CD8-positive, alpha-beta memory T cell (primary cell): ENCODE measurements at regions not wholly inside any gene's neighbourhood (a gene's known extent, or its start where the extent isn't known, plus 50 kb on each side); places are given as distances from the start of the nearest gene placed in this dataset.

Source experiments
- CTCF ChIA-PET: fragments of 350-600 bp; sonication (Branson Sonifier 250); formaldehyde crosslinking; loops from one replicate; lab custom pipeline; 2021; ENCODE audit warnings: antibody characterized with exemption; lab: Charles Lee
- POLR2A ChIA-PET: fragments of 350-600 bp; sonication (Branson Sonifier 250); formaldehyde crosslinking; loops from one replicate; lab custom pipeline; 2021; ENCODE audit warnings: antibody characterized with exemption; lab: Charles Lee
- DNase-seq, 5 donors: peaks; one replicate each; pipeline versions ENCODE4 v3.0.0 to v3.0.0-alpha.2; 2020 to 2022; ENCODE audit warnings: mixed read lengths in 1 of 5
- H3K27ac ChIP-seq: one replicate; pipeline ENCODE4 v1.7.0; 2013; ENCODE audit warnings: low read depth, mild to moderate bottlenecking, low read length, moderate library complexity
- H3K27me3 ChIP-seq: 2 replicates; pipeline ENCODE4 v1.7.0; 2013; ENCODE audit warnings: low read length, mild to moderate bottlenecking; ENCODE audit not compliant: insufficient read depth, poor library complexity, severe bottlenecking
- H3K36me3 ChIP-seq: 2 replicates; pipeline ENCODE4 v1.7.0; 2013; ENCODE audit warnings: mild to moderate bottlenecking, low read length, moderate library complexity; ENCODE audit not compliant: insufficient read depth
- H3K4me1 ChIP-seq: 2 replicates; pipeline ENCODE4 v1.7.0; 2013; ENCODE audit warnings: mild to moderate bottlenecking, low read length, moderate library complexity; ENCODE audit not compliant: insufficient read depth
- H3K4me3 ChIP-seq: 2 replicates; pipeline ENCODE4 v1.7.0; 2013; ENCODE audit warnings: mild to moderate bottlenecking, low read length
- H3K9me3 ChIP-seq: 2 replicates; pipeline ENCODE4 v1.7.0; 2013; ENCODE audit warnings: mild to moderate bottlenecking, low read length
- H3K27ac Mint-ChIP-seq, 8 donors: one replicate each; pipeline ENCODE4 v1.8.0; 2020 to 2021; ENCODE audit warnings: mixed read lengths in 8 of 8, mild to moderate bottlenecking in 6 of 8, inconsistent platforms in 3 of 8, moderate library complexity in 3 of 8
- H3K27me3 Mint-ChIP-seq, 2 donors: one replicate each; pipeline ENCODE4 v1.8.0; 2020 to 2021; ENCODE audit warnings: mixed read lengths in 2 of 2, mild to moderate bottlenecking in 1 of 2, moderate library complexity in 1 of 2
- H3K36me3 Mint-ChIP-seq, 3 donors: one replicate each; pipeline ENCODE4 v1.8.0; 2020 to 2021; ENCODE audit warnings: mixed read lengths in 3 of 3, inconsistent platforms in 1 of 3, mild to moderate bottlenecking in 1 of 3
- H3K4me1 Mint-ChIP-seq, 3 donors: one replicate each; pipeline ENCODE4 v1.8.0; 2020 to 2021; ENCODE audit warnings: mixed read lengths in 3 of 3, inconsistent platforms in 1 of 3, mild to moderate bottlenecking in 1 of 3
- H3K4me3 Mint-ChIP-seq, 7 donors: one replicate each; pipeline ENCODE4 v1.8.0; 2020 to 2021; ENCODE audit warnings: mixed read lengths in 7 of 7, mild to moderate bottlenecking in 6 of 7, moderate library complexity in 4 of 7, inconsistent platforms in 2 of 7
- H3K9me3 Mint-ChIP-seq, 5 donors: one replicate each; pipeline ENCODE4 v1.8.0; 2020 to 2022; ENCODE audit warnings: mixed read lengths in 5 of 5, mild to moderate bottlenecking in 3 of 5, moderate library complexity in 2 of 5, inconsistent platforms in 1 of 5

DNA sequence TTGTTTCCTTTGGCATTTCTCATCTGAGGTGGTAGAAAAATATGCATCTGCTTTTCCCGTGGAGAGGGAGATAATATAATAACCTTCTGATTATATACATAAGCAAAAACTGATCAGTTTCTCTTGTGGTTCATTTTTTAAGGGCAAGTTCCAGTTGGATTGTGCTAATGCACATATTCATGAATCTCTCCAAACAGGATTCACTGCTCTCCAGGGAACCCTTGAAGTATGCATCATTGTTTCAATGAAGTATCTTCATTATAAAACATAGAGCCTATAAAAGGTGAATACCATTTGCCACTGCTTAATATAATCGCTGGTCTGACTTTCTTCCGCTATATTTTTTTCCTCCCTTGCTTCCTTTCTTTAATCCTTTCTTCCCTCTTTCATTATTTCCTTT lies 384.7 kb downstream of the FIGN start:
- H3K4me3 ChIP-seq = no peak overlapping the region
- no peaks in the 10 kb centered on the region for H3K9me3 ChIP-seq
- no peaks in the 10 kb centered on the region for H3K36me3 ChIP-seq
- Mint-ChIP-seq H3K4me1 (no peaks in the 10 kb centered on the region), H3K4me3 (no peak overlapping the region), H3K9me3 (peaks cover 3 to 7% (median 6%) of the 10 kb centered on the region in 5 donors), H3K27me3 (peaks cover 0 to 2% of the 10 kb centered on the region in 2 donors), H3K36me3 (no peaks in the 10 kb centered on the region), H3K27ac (no peak overlapping the region)
- DNase-seq = no peak
- ChIA-PET POLR2A (no interaction called here), CTCF (no interaction called here)
- no peak overlapping the region for H3K27ac ChIP-seq
- no peaks in the 10 kb centered on the region for H3K27me3 ChIP-seq
- no peaks in the 10 kb centered on the region for H3K4me1 ChIP-seq

DNA sequence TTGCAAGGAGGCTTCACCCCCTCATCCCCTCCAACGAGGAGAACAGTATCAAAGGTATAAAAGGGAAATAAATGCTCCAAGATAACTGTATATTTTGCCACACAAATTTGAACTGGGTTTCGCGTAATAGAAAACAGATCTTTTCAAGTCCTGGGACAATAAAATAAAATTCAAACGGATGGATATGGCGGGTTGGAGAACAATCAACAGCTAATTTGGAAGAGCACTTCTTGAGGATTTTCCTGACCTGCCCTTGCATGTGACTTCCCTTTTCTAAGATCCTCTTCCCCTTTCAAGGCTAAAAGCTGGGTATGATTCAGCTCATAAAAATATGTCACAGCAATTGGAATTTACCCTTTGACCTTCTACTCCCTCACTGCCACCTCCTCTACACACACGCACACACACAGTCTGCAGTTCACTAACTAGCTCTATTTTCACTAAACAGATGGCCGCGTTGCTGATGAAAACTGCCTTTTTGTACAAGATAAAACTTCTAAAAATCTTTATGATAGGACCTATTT lies 386.9 kb downstream of the FIGN start:
- Mint-ChIP-seq H3K27ac (no peak overlapping the region), H3K4me1 (no peaks in the 10 kb centered on the region), H3K27me3 (peaks cover 0 to 2% of the 10 kb centered on the region in 2 donors), H3K9me3 (peaks cover 4 to 6% (median 5%) of the 10 kb centered on the region in 5 donors), H3K4me3 (no peak overlapping the region), H3K36me3 (no peaks in the 10 kb centered on the region)
- Histone ChIP-seq H3K27ac (no peak overlapping the region), H3K9me3 (no peaks in the 10 kb centered on the region), H3K36me3 (no peaks in the 10 kb centered on the region), H3K27me3 (no peaks in the 10 kb centered on the region), H3K4me1 (no peaks in the 10 kb centered on the region), H3K4me3 (no peak overlapping the region)
- ChIA-PET POLR2A (no interaction called here), CTCF (no interaction called here)
- no peak for DNase-seq

DNA sequence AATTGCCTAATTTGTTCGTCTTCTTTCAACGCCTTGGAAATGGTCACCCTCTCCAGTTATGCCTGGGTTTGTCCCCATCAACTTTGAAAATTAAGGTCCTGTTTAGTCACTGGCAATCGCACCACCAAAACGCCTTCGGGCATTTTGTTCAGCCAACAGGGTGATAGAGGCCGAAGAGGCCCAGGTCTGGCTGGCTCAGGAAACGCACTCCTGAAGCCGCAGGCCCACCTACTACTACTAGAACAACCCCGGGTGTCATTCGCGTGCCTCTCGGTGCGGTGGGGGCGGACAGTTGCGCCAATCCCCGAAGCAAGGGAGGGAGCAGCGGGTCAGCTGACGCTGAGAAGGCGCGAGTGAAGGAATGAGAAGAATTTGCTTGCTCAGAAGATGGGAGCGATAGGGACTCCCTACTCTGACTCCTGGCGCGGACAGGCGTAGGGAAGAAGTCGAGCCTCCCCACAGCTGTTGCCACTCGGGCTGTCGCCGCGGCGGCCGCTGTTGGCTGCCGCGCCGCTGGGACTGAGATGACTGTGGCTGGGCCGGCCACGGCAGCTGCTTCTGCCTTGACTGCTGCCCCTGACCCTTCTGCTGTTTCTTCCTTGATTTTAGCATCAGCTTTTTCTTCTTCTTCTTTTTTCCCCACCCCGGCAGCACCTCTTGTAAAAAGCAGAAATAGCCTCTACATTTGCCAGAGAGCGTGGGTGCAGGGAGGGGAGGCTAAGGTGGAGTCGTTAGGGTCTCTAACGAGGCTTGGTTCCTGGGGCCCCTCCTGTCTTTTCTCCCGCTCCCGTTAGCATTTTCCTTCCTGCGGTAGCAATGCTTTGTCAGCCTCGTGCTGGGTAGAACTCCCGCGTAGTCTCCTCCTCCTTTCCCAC lies 387.6 kb downstream of the FIGN start:
- no peaks in the 10 kb centered on the region for H3K4me1 Mint-ChIP-seq
- POLR2A ChIA-PET = no interaction called here
- H3K9me3 ChIP-seq = no peaks in the 10 kb centered on the region
- H3K27ac ChIP-seq = no peak overlapping the region
- H3K36me3 Mint-ChIP-seq = no peaks in the 10 kb centered on the region
- H3K27me3 ChIP-seq = no peaks in the 10 kb centered on the region
- no peak for DNase-seq
- H3K27ac Mint-ChIP-seq = no peak overlapping the region
- no peak overlapping the region for H3K4me3 ChIP-seq
- CTCF ChIA-PET = no interaction called here
- H3K4me3 Mint-ChIP-seq = no peak overlapping the region
- H3K36me3 ChIP-seq = no peaks in the 10 kb centered on the region
- H3K9me3 Mint-ChIP-seq = peaks cover 4 to 7% (median 5%) of the 10 kb centered on the region in 5 donors
- no peaks in the 10 kb centered on the region for H3K4me1 ChIP-seq
- H3K27me3 Mint-ChIP-seq = peaks cover 0 to 2% of the 10 kb centered on the region in 2 donors

DNA sequence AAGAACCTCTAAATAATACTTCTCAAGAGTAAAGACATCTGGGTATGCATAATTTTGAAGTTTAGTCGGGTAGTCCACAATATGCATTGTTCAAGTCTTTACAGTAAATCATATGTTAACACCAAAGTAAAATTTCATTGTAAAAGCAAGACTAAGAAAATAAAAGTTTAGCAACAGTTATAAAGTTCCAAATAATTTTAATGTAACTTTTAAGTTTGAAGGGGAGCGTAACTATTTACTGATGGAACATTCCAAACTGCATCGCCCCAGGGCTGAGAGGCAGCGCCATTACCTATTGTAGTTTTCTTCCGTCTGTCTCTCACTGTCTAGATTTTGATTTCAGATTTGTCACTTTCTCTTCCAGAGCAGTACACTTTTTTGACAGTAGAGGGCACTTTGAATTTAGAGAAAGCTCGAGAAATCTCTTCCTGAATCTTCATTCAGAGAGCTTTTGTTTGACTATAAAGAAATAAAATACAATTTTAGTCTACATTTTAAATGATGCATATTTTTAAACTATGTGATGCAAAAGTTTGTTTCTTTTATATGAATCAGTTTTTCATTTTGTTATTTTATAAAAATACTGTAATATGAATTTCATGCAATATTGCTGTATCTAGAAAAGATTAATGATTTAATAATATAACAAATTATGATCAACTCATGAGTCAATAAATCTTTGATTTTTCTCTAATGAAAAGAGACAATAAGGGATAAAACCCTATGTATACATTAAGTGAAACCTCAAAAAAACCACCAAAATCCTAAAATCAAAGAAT lies 389.8 kb downstream of the FIGN start:
- Histone ChIP-seq H3K27ac (no peak overlapping the region), H3K36me3 (no peaks in the 10 kb centered on the region), H3K9me3 (no peaks in the 10 kb centered on the region), H3K4me1 (no peaks in the 10 kb centered on the region), H3K27me3 (no peaks in the 10 kb centered on the region), H3K4me3 (no peak overlapping the region)
- peaks cover 0 to 2% of the 10 kb centered on the region in 2 donors for H3K27me3 Mint-ChIP-seq
- no peak for DNase-seq
- H3K4me1 Mint-ChIP-seq = no peaks in the 10 kb centered on the region
- POLR2A ChIA-PET = no interaction called here
- peaks cover 0 to 11% (median 5%) of the 10 kb centered on the region in 5 donors for H3K9me3 Mint-ChIP-seq
- H3K27ac Mint-ChIP-seq = no peak overlapping the region
- CTCF ChIA-PET = no interaction called here
- H3K36me3 Mint-ChIP-seq = no peaks in the 10 kb centered on the region
- H3K4me3 Mint-ChIP-seq = no peak overlapping the region

DNA sequence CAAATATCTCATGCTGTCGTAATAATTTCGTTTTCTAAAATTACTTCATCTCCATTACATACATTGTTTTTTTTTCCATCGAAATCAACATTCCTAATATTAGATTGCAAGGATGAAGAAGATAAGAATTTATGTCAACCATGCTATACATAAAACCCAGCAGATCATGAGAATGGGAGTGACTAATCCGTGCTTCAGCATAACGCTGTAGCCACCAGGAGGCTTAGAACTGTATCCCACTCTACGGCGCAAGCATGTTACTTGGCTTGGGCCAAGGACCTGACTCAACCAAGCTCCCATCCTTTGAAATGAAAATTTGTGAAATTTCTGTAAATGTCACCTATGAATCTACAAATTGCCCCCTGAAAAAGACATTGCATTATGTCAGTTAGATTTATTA lies 392.5 kb downstream of the FIGN start:
- POLR2A ChIA-PET = no interaction called here

DNA sequence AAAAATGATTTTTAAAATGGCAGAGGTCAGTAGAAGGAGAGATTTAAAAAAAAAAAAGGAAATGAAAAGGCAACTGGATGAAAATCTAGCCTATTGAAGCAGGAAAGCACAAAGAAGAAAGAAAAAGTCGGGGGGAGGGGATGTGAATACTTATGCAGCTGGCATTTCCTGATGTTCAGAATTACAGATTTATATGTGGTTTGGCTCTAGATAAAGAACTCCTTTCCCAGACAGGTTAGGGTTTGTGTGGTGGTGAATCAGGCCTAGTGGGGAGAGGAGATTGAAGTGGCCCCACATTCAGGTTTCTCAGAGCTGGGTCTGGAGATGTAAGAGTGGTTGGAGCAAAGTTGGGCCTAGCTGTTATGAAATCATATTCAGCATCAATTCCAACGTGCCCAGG lies 394.4 kb downstream of the FIGN start:
- H3K27me3 Mint-ChIP-seq = no peaks in the 10 kb centered on the region
- no peak overlapping the region for H3K4me3 Mint-ChIP-seq
- Histone ChIP-seq H3K27ac (no peak overlapping the region), H3K27me3 (no peaks in the 10 kb centered on the region), H3K4me1 (no peaks in the 10 kb centered on the region), H3K4me3 (no peak overlapping the region), H3K9me3 (no peaks in the 10 kb centered on the region), H3K36me3 (no peaks in the 10 kb centered on the region)
- ChIA-PET POLR2A (no interaction called here), CTCF (no interaction called here)
- DNase-seq = no peak
- no peaks in the 10 kb centered on the region for H3K4me1 Mint-ChIP-seq
- H3K9me3 Mint-ChIP-seq = peaks cover 1 to 30% (median 7%) of the 10 kb centered on the region in 5 donors
- no peak overlapping the region for H3K27ac Mint-ChIP-seq
- H3K36me3 Mint-ChIP-seq = no peaks in the 10 kb centered on the region

More for the DNA sequence above, 392.5 kb downstream of the FIGN start:
- Histone ChIP-seq H3K4me1 (no peaks in the 10 kb centered on the region), H3K27ac (no peak overlapping the region), H3K9me3 (no peaks in the 10 kb centered on the region), H3K27me3 (no peaks in the 10 kb centered on the region), H3K36me3 (no peaks in the 10 kb centered on the region), H3K4me3 (no peak overlapping the region)
- CTCF ChIA-PET = no interaction called here
- H3K4me1 Mint-ChIP-seq = no peaks in the 10 kb centered on the region
- no peak overlapping the region for H3K4me3 Mint-ChIP-seq
- no peaks in the 10 kb centered on the region for H3K36me3 Mint-ChIP-seq
- H3K27me3 Mint-ChIP-seq = peaks cover 0 to 2% of the 10 kb centered on the region in 2 donors
- DNase-seq = no peak
- H3K9me3 Mint-ChIP-seq = peaks cover 1 to 24% (median 4%) of the 10 kb centered on the region in 5 donors
- H3K27ac Mint-ChIP-seq = no peak overlapping the region

DNA sequence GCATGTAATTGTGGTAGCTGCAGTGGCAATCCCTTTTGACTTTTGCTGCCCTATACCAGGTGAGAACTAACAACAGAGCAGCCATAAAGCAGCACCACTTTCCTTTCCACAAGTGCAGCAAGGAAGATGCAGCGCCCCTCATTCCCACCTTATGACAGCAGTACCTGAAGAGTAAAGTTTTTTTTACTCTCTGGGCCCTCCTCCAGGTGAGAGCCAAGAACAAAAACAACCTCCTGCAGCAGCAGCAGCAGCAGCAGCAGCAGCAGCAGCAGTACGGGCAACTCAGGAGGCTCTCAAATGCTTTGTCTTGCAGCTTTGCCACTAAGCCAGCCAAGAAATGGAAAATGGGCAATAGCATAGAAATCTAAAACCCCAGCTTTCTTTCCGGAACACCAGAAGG lies 397.5 kb downstream of the FIGN start:
- Mint-ChIP-seq H3K9me3 (peaks cover 0 to 38% (median 7%) of the 10 kb centered on the region in 5 donors), H3K4me1 (no peaks in the 10 kb centered on the region), H3K36me3 (no peaks in the 10 kb centered on the region), H3K27ac (no peak overlapping the region), H3K27me3 (no peaks in the 10 kb centered on the region), H3K4me3 (no peak overlapping the region)
- no peak for DNase-seq
- Histone ChIP-seq H3K4me1 (no peaks in the 10 kb centered on the region), H3K27ac (no peak overlapping the region), H3K4me3 (no peak overlapping the region), H3K27me3 (no peaks in the 10 kb centered on the region), H3K36me3 (no peaks in the 10 kb centered on the region), H3K9me3 (no peaks in the 10 kb centered on the region)
- CTCF ChIA-PET = interaction anchor here (0.5 kb wide), 1 partner anchor 62 kb away, joined by 3 read pairs; no protein-coding TSS in a partner anchor
- POLR2A ChIA-PET = no interaction called here

DNA sequence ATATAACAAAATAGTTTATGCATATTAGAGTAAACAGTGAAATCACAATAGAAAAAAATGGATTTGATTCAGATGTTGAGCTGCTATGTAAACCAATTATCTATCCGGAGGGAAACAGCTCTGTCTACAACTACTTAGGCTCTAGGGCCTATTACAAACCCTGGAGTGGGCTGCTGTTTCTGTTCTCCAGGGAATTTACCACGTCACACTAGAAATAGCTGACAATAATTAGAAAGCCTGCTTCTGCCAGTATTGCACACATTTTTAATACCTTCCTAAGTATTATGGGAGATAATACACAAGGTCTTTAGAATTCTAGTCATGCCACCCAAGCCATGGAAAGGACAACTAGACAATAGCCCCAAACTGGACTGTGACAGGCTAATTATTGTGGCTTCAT lies 411.1 kb downstream of the FIGN start:
- Mint-ChIP-seq H3K4me3 (no peak overlapping the region), H3K9me3 (peaks cover 0 to 27% (median 5%) of the 10 kb centered on the region in 5 donors), H3K4me1 (no peaks in the 10 kb centered on the region), H3K27ac (no peak overlapping the region), H3K27me3 (no peaks in the 10 kb centered on the region), H3K36me3 (no peaks in the 10 kb centered on the region)
- ChIA-PET CTCF (no interaction called here), POLR2A (no interaction called here)
- Histone ChIP-seq H3K4me3 (no peak overlapping the region), H3K36me3 (no peaks in the 10 kb centered on the region), H3K4me1 (no peaks in the 10 kb centered on the region), H3K27me3 (no peaks in the 10 kb centered on the region), H3K27ac (no peak overlapping the region), H3K9me3 (no peaks in the 10 kb centered on the region)
- DNase-seq = no peak
